ENCODE measurements at regions not wholly inside any gene's neighbourhood (a gene's known extent, or its start where the extent isn't known, plus 50 kb on each side); places are given as distances from the start of the nearest gene placed in this dataset.
A peak's percentile ranks its signal among the peaks of the same experiment; 100 is the strongest.

- Histone ChIP-seq H3K4me1 (ENCODE audit: insufficient read depth) (peaks cover 23% of the 10 kb centered on the region), H3K27ac (no peak overlapping the region), H3K27me3 (no peaks in the 10 kb centered on the region), H3K9me3 (no peaks in the 10 kb centered on the region), H3K4me3 (no peak overlapping the region), H3K36me3 (no peaks in the 10 kb centered on the region)
- intact Hi-C loops (cut with DNase I), result loop anchor here in 2 of 4 donors (5.0 kb wide), 2 partner anchors 43 to 48 kb away; no protein-coding TSS in a partner anchor
- TF ChIP-seq POLR2A (IDR thresholded peaks at IDR 0.05) (no peak), EP300 (IDR thresholded peaks at IDR 0.05) (no peak), CTCF (IDR thresholded peaks at IDR 0.05) (no peak)
- DNase-seq, result peak in 1 of 5 donors; percentile 7
- WGBS, 3 donors, result 92 to 97% (median 97%) methylated on average over 2 of the region's 2 CpGs
These were observed 122.1 kb upstream of the PKDCC start for GRCh38 chr2:41925712-41926111.

GRCh38 chr2:41926614-41927580 is 120.9 kb upstream of the PKDCC start:
- intact Hi-C loops (cut with DNase I), result loop anchor here in 2 of 4 donors (5.0 kb wide), 2 partner anchors 45 to 50 kb away; no protein-coding TSS in a partner anchor
- Histone ChIP-seq H3K36me3 (no peaks in the 10 kb centered on the region), H3K27me3 (no peaks in the 10 kb centered on the region), H3K4me3 (no peak overlapping the region), H3K27ac (peak overlapping the region; percentile 38 to 52), H3K9me3 (no peaks in the 10 kb centered on the region), H3K4me1 (ENCODE audit: insufficient read depth) (peaks cover 31% of the 10 kb centered on the region)
- no peak for TF ChIP-seq EP300 (IDR thresholded peaks at IDR 0.05)
- TF ChIP-seq POLR2A (IDR thresholded peaks at IDR 0.05), result no peak
- TF ChIP-seq CTCF (IDR thresholded peaks at IDR 0.05), result no peak
- DNase-seq, result peak in 4 of 5 donors; percentile 53 to 75 (median 56)
- 44 to 47% (median 45%) methylated on average over 8 of the region's 8 CpGs for WGBS, 3 donors

- Histone ChIP-seq H3K27me3 (no peaks in the 10 kb centered on the region), H3K4me3 (no peak overlapping the region), H3K27ac (peak overlapping the region; percentile 38 to 52), H3K9me3 (no peaks in the 10 kb centered on the region), H3K4me1 (ENCODE audit: insufficient read depth) (peaks cover 29% of the 10 kb centered on the region), H3K36me3 (no peaks in the 10 kb centered on the region)
- TF ChIP-seq EP300 (IDR thresholded peaks at IDR 0.05), result no peak
- TF ChIP-seq POLR2A (IDR thresholded peaks at IDR 0.05), result no peak
- TF ChIP-seq CTCF (IDR thresholded peaks at IDR 0.05), result no peak
- 44 to 49% (median 47%) methylated on average over 10 of the region's 10 CpGs for WGBS, 3 donors
- peak; percentile 48 to 80 (median 69) for DNase-seq
- intact Hi-C loops (cut with DNase I), result loop anchor here in 2 of 4 donors (5.0 kb wide), 2 partner anchors 45 to 50 kb away; no protein-coding TSS in a partner anchor
These were observed 120.1 kb upstream of the PKDCC start for GRCh38 chr2:41927581-41928264.

GRCh38 chr2:41928526-41928925 is 119.3 kb upstream of the PKDCC start:
- no peak overlapping the region for H3K27ac ChIP-seq
- H3K27me3 ChIP-seq, result no peaks in the 10 kb centered on the region
- H3K4me3 ChIP-seq, result no peak overlapping the region
- peak in 1 of 5 donors; percentile 26 for DNase-seq
- peaks cover 33% of the 10 kb centered on the region for H3K4me1 ChIP-seq (ENCODE audit: insufficient read depth)
- intact Hi-C loops (cut with DNase I), result loop anchor here in 2 of 4 donors (5.0 kb wide), 2 partner anchors 46 to 51 kb away; no protein-coding TSS in a partner anchor
- H3K36me3 ChIP-seq, result no peaks in the 10 kb centered on the region
- WGBS, 3 donors, result 31 to 43% (median 38%) methylated on average over 6 of the region's 6 CpGs
- H3K9me3 ChIP-seq, result no peaks in the 10 kb centered on the region
- TF ChIP-seq POLR2A (IDR thresholded peaks at IDR 0.05) (no peak), EP300 (IDR thresholded peaks at IDR 0.05) (no peak), CTCF (IDR thresholded peaks at IDR 0.05) (no peak)
